Tibial nerve (tissue), 4 donors: ENCODE measurements at regions not wholly inside any gene's neighbourhood (a gene's known extent, or its start where the extent isn't known, plus 50 kb on each side); places are given as distances from the start of the nearest gene placed in this dataset.

ENCODE experiments used
- DNase-seq, 2 donors: peaks; one replicate each; pipeline ENCODE4 v3.0.0-alpha.2; 2019; ENCODE audit warnings: low spot score in 2 of 2
- H3K27ac ChIP-seq, 4 donors: fragments of 200-600 bp; sonication (generic) in 3 of 4; one replicate each; pipeline ENCODE4 v1.5.1; 2017 to 2019; ENCODE audit warnings: mild to moderate bottlenecking in 1 of 4
- H3K27me3 ChIP-seq, 2 donors: fragments of 200-600 bp; sonication (generic) in 1 of 2; one replicate each; pipeline versions ENCODE4 v1.5.1 to v1.6.0; 2017 to 2019
- H3K36me3 ChIP-seq, 3 donors: fragments of 200-600 bp; sonication (generic); one replicate each; pipeline ENCODE4 v1.5.1; 2018 to 2019
- H3K4me1 ChIP-seq, 4 donors: fragments of 200-600 bp; sonication (generic) in 3 of 4; one replicate each; pipeline ENCODE4 v1.5.1; 2017 to 2019
- H3K4me3 ChIP-seq, 4 donors: fragments of 200-600 bp; sonication (generic) in 3 of 4; one replicate each; pipeline ENCODE4 v1.5.1; 2017 to 2019; ENCODE audit warnings: mild to moderate bottlenecking in 1 of 4, moderate library complexity in 1 of 4
- H3K9me3 ChIP-seq, 4 donors: fragments of 200-600 bp; sonication (generic) in 3 of 4; one replicate each; pipeline ENCODE4 v1.5.1; 2017 to 2019
- CTCF ChIP-seq, 5 experiments: fragments of 200-600 bp in 3 of 5; fragments of 450-650 bp in 2 of 5; sonication (generic) in 3 of 5; IDR thresholded peaks; one replicate each; pipeline ENCODE4 v1.5.1; 2016 to 2019; ENCODE audit warnings: antibody characterized with exemption in 5 of 5, mild to moderate bottlenecking in 3 of 5, moderate library complexity in 2 of 5
- EP300 ChIP-seq, 2 donors: sonication (generic); formaldehyde crosslinking; IDR thresholded peaks; one replicate each; pipeline ENCODE4 v1.6.1; 2017; ENCODE audit warnings: antibody characterized with exemption in 2 of 2, mild to moderate bottlenecking in 1 of 2
- POLR2A ChIP-seq, 2 donors: fragments of 450-650 bp; IDR thresholded peaks; one replicate each; pipeline ENCODE4 v1.6.1; 2017; ENCODE audit warnings: antibody characterized with exemption in 2 of 2, mild to moderate bottlenecking in 2 of 2, moderate library complexity in 2 of 2
- WGBS, 2 donors: methylation state at CpG; one replicate each; pipeline ENCODE4 v1.1.5; 2018; 5-methylcytosine and 5-hydroxymethylcytosine counted together

GRCh38 chr2:60353863-60354262 is 199.6 kb downstream of the BCL11A start:
- H3K4me3 ChIP-seq = no peak overlapping the region
- H3K27ac ChIP-seq = no peak overlapping the region
- no peaks in the 10 kb centered on the region for H3K9me3 ChIP-seq
- DNase-seq = no peak
- H3K27me3 ChIP-seq = no peaks in the 10 kb centered on the region
- H3K36me3 ChIP-seq = no peaks in the 10 kb centered on the region
- peaks cover 0 to 8% (median 0%) of the 10 kb centered on the region in 4 donors for H3K4me1 ChIP-seq
- no peak for TF ChIP-seq EP300 (IDR thresholded peaks at IDR 0.05)
- TF ChIP-seq POLR2A (IDR thresholded peaks at IDR 0.05) = no peak
- TF ChIP-seq CTCF (IDR thresholded peaks at IDR 0.05) = no peak
- WGBS, 2 donors = 84 to 87% methylated on average over 2 of the region's 2 CpGs

GRCh38 chr2:60353406-60353800 is 200.1 kb downstream of the BCL11A start:
- 51 to 64% methylated on average over 10 of the region's 10 CpGs for WGBS, 2 donors
- no peak for TF ChIP-seq POLR2A (IDR thresholded peaks at IDR 0.05)
- no peak for TF ChIP-seq EP300 (IDR thresholded peaks at IDR 0.05)
- no peak for TF ChIP-seq CTCF (IDR thresholded peaks at IDR 0.05)
- Histone ChIP-seq H3K27ac (peak overlapping the region in 1 of 4 donors; percentile 65), H3K9me3 (no peaks in the 10 kb centered on the region), H3K36me3 (no peaks in the 10 kb centered on the region), H3K27me3 (no peaks in the 10 kb centered on the region), H3K4me3 (no peak overlapping the region), H3K4me1 (peaks cover 0 to 8% (median 0%) of the 10 kb centered on the region in 4 donors)
- DNase-seq = no peak

- Histone ChIP-seq H3K9me3 (no peaks in the 10 kb centered on the region), H3K36me3 (no peaks in the 10 kb centered on the region), H3K4me1 (peaks cover 0 to 8% (median 0%) of the 10 kb centered on the region in 4 donors), H3K4me3 (no peak overlapping the region), H3K27ac (peak overlapping the region in 1 of 4 donors; percentile 65), H3K27me3 (no peaks in the 10 kb centered on the region)
- TF ChIP-seq EP300 (IDR thresholded peaks at IDR 0.05) (no peak), CTCF (IDR thresholded peaks at IDR 0.05) (no peak)
- DNase-seq = no peak
- WGBS, 2 donors = 81 to 88% methylated on average over 20 of the region's 20 CpGs
These were observed 200.7 kb downstream of the BCL11A start for GRCh38 chr2:60352491-60353405.

DNA sequence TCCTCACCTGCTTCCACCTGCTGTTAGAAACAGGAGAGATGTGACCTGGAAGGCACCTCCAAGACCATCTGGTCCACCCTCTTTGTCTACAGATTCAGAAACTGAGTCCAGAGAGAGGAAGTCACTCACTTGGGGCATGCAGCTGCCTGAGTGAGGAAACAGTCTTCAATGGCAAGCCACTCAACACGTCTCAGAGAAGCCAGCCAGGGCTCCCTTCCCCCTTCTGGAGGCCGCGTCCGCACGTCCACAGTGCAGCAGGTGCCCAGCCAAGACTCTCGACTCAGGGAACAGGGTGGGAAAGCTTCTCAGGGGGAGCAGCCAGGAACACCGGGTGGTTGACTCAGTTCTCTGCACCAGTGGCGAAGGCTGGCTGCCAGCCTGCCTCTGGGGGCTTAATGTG is 201.7 kb downstream of the BCL11A start:
- WGBS, 2 donors = 79 to 85% methylated on average over 8 of the region's 8 CpGs
- Histone ChIP-seq H3K4me3 (no peak overlapping the region), H3K4me1 (peaks cover 0 to 8% (median 0%) of the 10 kb centered on the region in 4 donors), H3K27me3 (no peaks in the 10 kb centered on the region), H3K9me3 (no peaks in the 10 kb centered on the region), H3K36me3 (no peaks in the 10 kb centered on the region), H3K27ac (peak overlapping the region in 1 of 4 donors; percentile 64)
- DNase-seq = no peak
- TF ChIP-seq CTCF (IDR thresholded peaks at IDR 0.05) (no peak), POLR2A (IDR thresholded peaks at IDR 0.05) (no peak), EP300 (IDR thresholded peaks at IDR 0.05) (no peak)

GRCh38 chr2:60351321-60351720 is 202.1 kb downstream of the BCL11A start:
- peaks cover 0 to 8% (median 0%) of the 10 kb centered on the region in 4 donors for H3K4me1 ChIP-seq
- H3K27me3 ChIP-seq = no peaks in the 10 kb centered on the region
- H3K36me3 ChIP-seq = no peaks in the 10 kb centered on the region
- no peak for DNase-seq
- TF ChIP-seq POLR2A (IDR thresholded peaks at IDR 0.05) (no peak), EP300 (IDR thresholded peaks at IDR 0.05) (no peak), CTCF (IDR thresholded peaks at IDR 0.05) (no peak)
- peak overlapping the region in 1 of 4 donors; percentile 64 for H3K27ac ChIP-seq
- WGBS, 2 donors = 90 to 97% methylated on average over 1 to 4 of the region's 4 CpGs
- H3K9me3 ChIP-seq = no peaks in the 10 kb centered on the region
- H3K4me3 ChIP-seq = no peak overlapping the region
